Keratinocyte (primary cell): ENCODE measurements at regions not wholly inside any gene's neighbourhood (a gene's known extent, or its start where the extent isn't known, plus 50 kb on each side); places are given as distances from the start of the nearest gene placed in this dataset.

ENCODE experiments used
- EZH2 ChIP-seq: IDR thresholded peaks from one replicate; pipeline ENCODE4 v1.6.1; 2012; ENCODE audit warnings: inconsistent platforms, mild to moderate bottlenecking, low read length, moderate library complexity
- TF ChIP-seq, protein P1 (sequence below), 3 experiments: IDR thresholded peaks in 1 of 3; conservative IDR thresholded peaks in 1 of 3; optimal IDR thresholded peaks in 1 of 3; 2 replicates in 2 of 3; 3 replicates in 1 of 3; pipeline versions ENCODE3 to v1.5.1; 2011; ENCODE audit warnings: low read length in 3 of 3, mild to moderate bottlenecking in 3 of 3, moderate library complexity in 2 of 3, control low read depth in 1 of 3, inconsistent platforms in 1 of 3; ENCODE audit not compliant: insufficient read depth in 2 of 3; ENCODE audit errors: extremely low read depth in 1 of 3

DNA sequence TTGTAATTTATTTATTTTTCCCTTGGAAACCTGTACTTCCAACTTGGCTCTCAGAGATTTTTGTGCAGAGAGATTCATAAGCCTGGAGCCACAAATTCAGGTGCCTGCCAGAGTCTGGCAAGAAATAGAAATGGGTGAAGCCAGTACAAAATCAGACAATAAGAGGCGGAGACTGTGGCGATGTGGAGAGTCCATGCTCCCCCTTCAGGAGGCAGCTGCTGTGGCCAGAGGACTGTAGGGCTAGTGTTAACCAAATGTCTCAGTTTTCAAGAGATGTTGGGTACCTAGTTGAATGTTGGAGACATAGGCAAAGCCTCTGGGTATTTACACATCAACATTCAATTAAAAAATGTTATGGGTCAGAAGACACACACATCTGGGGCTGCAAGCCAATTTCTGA is 208.6 kb downstream of the PSAT1 start:
- TF ChIP-seq, protein P1, sequence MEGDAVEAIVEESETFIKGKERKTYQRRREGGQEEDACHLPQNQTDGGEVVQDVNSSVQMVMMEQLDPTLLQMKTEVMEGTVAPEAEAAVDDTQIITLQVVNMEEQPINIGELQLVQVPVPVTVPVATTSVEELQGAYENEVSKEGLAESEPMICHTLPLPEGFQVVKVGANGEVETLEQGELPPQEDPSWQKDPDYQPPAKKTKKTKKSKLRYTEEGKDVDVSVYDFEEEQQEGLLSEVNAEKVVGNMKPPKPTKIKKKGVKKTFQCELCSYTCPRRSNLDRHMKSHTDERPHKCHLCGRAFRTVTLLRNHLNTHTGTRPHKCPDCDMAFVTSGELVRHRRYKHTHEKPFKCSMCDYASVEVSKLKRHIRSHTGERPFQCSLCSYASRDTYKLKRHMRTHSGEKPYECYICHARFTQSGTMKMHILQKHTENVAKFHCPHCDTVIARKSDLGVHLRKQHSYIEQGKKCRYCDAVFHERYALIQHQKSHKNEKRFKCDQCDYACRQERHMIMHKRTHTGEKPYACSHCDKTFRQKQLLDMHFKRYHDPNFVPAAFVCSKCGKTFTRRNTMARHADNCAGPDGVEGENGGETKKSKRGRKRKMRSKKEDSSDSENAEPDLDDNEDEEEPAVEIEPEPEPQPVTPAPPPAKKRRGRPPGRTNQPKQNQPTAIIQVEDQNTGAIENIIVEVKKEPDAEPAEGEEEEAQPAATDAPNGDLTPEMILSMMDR (optimal IDR thresholded peaks at IDR 0.05 in 1 of 3, IDR thresholded peaks at IDR 0.05 in 1 of 3, conservative IDR thresholded peaks at IDR 0.05 in 1 of 3; ENCODE audit: extremely low read depth in 1 of 3, insufficient read depth in 2 of 3, low read length in 3 of 3) = no peak
- TF ChIP-seq EZH2 = no peak
